Cardiac fibroblast (primary cell): ENCODE measurements at regions not wholly inside any gene's neighbourhood (a gene's known extent, or its start where the extent isn't known, plus 50 kb on each side); places are given as distances from the start of the nearest gene placed in this dataset.

Experiments
- DNase-seq, 2 donors: peaks; one replicate each; pipeline versions ENCODE4 v3.0.0 to v3.0.0-alpha.2; 2010; ENCODE audit warnings: low read depth in 2 of 2
- H3K4me3 ChIP-seq, 2 donors: replicated peaks in 1 of 2; 1 replicate in 1 of 2; 2 replicates in 1 of 2; pipeline ENCODE4 v1.5.1; 2011; ENCODE audit warnings: low read depth in 2 of 2, low read length in 2 of 2, mild to moderate bottlenecking in 2 of 2, moderate library complexity in 1 of 2
- CTCF ChIP-seq: IDR thresholded peaks from one replicate; pipeline ENCODE4 v1.5.1; 2011; ENCODE audit warnings: low read depth, mild to moderate bottlenecking, low read length, inconsistent platforms

GRCh38 chr20:62561182-62561581 is 81.1 kb upstream of the SLCO4A1 start:
- DNase-seq, result no peak
- no peak overlapping the region for H3K4me3 ChIP-seq
- TF ChIP-seq CTCF, result no peak

GRCh38 chr20:62561948-62562347 is 80.4 kb upstream of the SLCO4A1 start:
- no peak for DNase-seq
- no peak overlapping the region for H3K4me3 ChIP-seq
- TF ChIP-seq CTCF, result no peak

GRCh38 chr20:62562831-62563230 is 79.5 kb upstream of the SLCO4A1 start:
- no peak for TF ChIP-seq CTCF
- DNase-seq, result no peak
- H3K4me3 ChIP-seq, result no peak overlapping the region

GRCh38 chr20:62563561-62563960 is 78.7 kb upstream of the SLCO4A1 start:
- no peak for DNase-seq
- TF ChIP-seq CTCF, result no peak

GRCh38 chr20:62564456-62565245 is 77.7 kb upstream of the SLCO4A1 start:
- no peak for TF ChIP-seq CTCF
- DNase-seq, result no peak
- H3K4me3 ChIP-seq, result no peak overlapping the region

More at GRCh38 chr20:62563561-62563960, 78.7 kb upstream of the SLCO4A1 start:
- no peak overlapping the region for H3K4me3 ChIP-seq

GRCh38 chr20:62566266-62566665 is 76.0 kb upstream of the SLCO4A1 start:
- H3K4me3 ChIP-seq, result no peak overlapping the region
- no peak for DNase-seq
- TF ChIP-seq CTCF, result no peak

GRCh38 chr20:62566771-62567170 is 75.5 kb upstream of the SLCO4A1 start:
- H3K4me3 ChIP-seq, result no peak overlapping the region
- no peak for TF ChIP-seq CTCF
- DNase-seq, result no peak
